SIG-M5 treated with dmso at 0.1 percent for 504 hours (cell line): ENCODE measurements at regions not wholly inside any gene's neighbourhood (a gene's known extent, or its start where the extent isn't known, plus 50 kb on each side); places are given as distances from the start of the nearest gene placed in this dataset.

Experiments used
- DNase-seq: peaks from one replicate; lab custom pipeline; 2025; ENCODE audit not compliant: unreplicated experiment; lab: John Stamatoyannopoulos, UW

GRCh38 chr13:79834876-79835275 is 353.9 kb downstream of the NDFIP2 start:
- DNase-seq: no peak

DNA sequence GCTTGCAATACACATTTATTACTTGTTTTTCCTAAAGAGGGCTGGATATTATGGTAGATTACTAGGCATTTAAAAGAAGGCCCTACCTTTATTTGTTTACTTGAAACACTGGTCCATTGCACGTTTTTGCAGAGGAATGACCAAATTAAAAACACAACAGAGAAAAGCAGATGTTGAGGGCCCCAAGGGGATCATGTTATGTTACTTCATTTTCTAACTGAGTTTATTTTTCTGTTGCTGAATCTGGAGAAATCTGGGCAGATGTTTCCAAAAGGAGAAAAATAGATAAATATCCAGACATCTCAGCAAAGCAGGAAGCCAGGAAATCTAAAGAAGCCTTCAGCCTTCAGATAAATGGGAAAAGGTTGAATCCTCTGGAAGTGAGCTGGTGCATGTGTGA is 353.0 kb downstream of the NDFIP2 start:
- DNase-seq: no peak

GRCh38 chr13:79831556-79831955 is 350.6 kb downstream of the NDFIP2 start:
- no peak for DNase-seq

- DNase-seq: no peak
These were observed 350.0 kb downstream of the NDFIP2 start for GRCh38 chr13:79830945-79831344.

- no peak for DNase-seq
These were observed 349.5 kb downstream of the NDFIP2 start for GRCh38 chr13:79830426-79830825.

DNA sequence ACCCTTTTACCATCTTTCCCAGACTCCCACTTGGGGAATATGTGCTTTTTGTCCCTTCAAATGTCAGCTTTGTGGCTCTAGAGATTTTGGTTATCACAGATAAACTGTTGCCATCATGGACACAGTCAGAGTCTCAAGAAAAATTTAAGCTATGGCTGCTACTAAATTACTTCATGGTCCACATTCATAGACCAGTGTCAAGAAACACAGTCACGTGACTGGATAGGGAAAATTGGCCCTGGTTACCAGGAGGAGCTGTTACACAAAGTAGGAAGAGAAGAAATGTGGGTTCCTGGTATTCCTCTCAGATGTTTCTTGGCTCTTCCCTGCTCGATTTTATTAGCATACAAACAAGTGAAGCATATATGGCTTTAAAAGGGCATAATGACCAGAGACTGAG is 348.9 kb downstream of the NDFIP2 start:
- DNase-seq: no peak

DNA sequence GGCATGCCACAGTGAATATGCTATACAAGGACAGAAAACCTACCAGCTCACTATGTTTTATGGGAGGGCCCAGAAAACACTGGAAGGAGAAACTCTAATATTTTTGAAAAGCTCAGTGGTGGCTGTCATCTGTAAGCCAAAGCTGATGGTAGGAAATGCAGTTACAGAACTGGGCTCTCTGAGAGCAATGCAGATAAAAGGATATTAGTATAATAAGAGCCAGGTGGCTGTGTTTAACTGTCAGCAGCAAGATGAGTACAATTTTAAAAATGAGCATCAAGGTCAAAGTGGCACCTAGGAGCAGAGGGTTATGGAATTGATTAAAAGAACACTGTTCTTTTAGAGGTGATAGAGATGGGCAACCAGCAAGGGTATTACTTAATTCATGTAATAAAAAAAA is 345.0 kb downstream of the NDFIP2 start:
- no peak for DNase-seq

GRCh38 chr13:79815041-79815440 is 334.1 kb downstream of the NDFIP2 start:
- no peak for DNase-seq

GRCh38 chr13:79812070-79812850 is 331.3 kb downstream of the NDFIP2 start:
- peak; percentile 84 for DNase-seq

DNA sequence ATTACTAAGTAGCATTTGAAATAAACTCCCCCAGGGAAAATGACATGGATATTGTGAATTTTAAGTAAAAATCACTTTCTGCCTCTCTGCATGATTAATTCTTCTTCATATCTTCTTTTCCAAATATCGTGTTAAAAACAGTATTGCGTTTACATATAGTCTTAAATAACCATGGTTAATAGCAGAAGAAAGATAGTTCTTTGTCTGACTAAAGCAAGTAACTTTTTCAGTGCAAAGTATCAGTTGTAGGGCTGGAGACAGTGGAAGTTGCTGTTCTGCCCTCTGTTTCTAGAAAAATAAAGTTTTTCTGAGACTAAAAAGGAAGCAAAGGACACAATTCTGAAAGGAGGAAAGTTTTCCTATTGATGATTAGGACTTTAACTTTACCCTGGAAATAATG is 330.2 kb downstream of the NDFIP2 start:
- DNase-seq: no peak

GRCh38 chr13:79810669-79811068 is 329.7 kb downstream of the NDFIP2 start:
- no peak for DNase-seq

DNA sequence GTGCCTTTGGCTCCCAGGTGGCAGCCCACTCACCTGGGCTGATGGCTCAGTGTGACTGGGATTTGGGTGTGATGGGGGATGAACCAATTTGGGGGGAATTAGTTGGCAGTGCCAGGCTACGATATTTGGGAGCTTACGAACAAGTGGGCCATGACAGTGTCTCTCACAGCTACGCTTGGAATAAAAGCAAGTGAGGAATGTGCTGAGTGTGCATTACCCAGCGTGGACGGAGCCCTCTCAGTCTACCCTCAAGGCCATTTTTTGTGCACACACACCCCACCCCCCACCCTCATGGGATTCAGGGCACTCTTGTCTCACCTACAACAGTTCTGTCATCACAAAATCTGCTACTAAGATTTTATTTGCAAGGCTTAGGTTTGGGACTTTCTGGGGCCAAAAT is 329.1 kb downstream of the NDFIP2 start:
- DNase-seq: no peak

- no peak for DNase-seq
These were observed 327.5 kb downstream of the NDFIP2 start for GRCh38 chr13:79808475-79808874.

- DNase-seq: no peak
These were observed 326.6 kb downstream of the NDFIP2 start for GRCh38 chr13:79807554-79807953.

DNA sequence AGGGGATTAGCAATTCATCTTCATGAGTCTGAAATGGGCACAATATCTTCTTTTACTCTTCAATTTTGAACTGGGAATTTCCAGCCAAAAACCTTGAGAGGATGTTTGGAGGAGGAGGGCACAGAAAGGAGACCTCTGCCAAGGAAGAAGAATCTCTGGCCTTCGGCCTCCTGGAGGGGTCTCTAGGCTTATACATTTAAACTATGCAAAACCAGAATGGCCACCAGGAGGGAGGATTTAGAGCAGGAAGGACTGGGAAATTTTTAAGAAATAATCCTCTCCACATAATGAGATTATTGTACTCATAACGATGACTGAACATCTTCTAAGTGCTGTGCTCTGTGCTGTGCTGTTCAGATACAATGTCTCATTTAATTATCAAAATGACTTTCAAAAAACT is 325.9 kb downstream of the NDFIP2 start:
- DNase-seq: no peak

DNA sequence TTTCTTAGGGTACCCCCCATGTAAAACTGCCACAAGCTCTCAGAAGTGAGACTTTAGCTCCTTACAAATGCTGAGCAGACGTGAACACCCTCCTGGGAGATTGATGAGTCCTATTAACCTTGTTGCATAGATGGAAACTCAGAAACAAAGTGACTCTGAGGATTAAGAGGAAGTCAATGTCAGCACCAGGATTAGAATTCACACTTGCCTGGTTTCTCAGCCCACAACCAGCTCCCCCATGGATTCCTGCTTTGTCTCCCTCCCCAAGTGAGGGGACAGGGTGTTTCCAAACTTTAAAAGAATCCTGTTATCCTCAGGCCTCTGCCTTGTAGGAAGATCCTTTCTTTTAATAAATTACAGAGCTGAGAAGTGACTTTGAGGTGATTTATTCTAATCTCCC is 324.4 kb downstream of the NDFIP2 start:
- no peak for DNase-seq

GRCh38 chr13:79803989-79804388 is 323.0 kb downstream of the NDFIP2 start:
- DNase-seq: no peak

DNA sequence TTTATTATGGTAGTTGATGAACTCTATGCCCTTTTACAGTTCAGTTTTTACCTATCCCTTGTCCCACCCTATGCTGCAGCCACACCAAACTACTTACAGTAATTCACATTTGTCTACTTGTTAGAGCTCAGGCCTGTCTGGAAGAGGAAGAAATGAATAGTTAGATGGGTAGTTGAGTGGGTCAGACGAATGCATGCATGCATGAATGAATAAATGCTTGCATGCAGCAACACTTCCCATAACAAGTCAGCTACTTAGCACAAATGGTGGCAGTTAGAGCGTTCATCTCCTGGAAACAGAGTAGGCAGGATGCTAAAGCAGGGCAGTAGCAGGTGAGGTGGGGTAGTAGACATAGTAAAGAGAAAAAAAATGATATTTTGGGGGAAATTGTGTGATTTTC is 322.3 kb downstream of the NDFIP2 start:
- DNase-seq: no peak

DNA sequence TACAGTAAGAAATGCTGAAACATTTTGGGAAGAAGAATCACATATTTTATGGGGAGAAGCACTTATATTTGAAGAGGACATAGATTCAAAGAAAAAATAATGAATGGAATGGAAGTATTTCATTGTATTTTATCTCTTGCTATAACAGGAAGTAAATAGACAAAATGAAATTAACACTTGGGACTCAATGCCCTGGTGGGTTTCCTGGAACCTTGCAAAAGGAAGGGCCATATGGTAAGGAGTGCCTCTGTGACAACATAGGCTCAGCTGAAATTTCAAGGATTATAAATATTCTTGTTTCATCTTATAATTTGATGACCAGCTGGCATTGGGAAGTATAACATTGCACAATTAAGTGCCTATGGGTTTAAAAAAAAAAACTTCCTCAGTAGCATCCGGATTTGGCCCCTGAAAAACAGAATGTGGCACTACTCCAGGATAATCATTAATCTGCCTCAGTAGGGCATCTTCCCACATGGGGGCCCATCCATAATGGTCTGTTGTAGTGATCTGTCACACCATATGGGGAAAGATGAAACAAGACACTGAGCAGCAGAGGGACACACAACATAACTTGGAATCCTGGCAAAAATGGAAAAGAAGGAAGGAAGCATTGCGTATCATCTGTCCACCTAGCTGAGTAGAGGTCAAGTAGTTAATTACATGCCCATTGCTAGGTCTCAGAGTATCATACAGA is 321.6 kb downstream of the NDFIP2 start:
- DNase-seq: no peak

GRCh38 chr13:79799059-79799867 is 318.3 kb downstream of the NDFIP2 start:
- DNase-seq: no peak

DNA sequence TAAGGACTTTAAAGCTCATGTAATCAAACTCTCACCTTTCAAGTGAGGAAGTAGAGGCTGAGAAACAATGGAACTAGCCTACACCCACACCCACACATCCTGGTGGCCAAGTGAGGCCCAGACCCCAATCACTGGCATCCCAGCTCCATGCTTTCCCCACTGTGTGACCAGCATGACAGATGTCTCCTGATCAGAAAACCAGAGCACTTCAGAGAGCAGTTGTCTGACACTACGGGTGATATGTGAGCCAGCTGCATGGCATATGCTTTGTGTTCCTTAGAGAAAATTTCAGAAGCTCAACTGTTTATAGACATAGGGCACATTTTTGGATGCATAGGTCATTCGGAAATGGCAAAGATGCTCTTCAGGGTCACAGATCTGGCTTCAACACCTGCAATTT is 315.2 kb downstream of the NDFIP2 start:
- DNase-seq: no peak

GRCh38 chr13:79794931-79795330 is 314.0 kb downstream of the NDFIP2 start:
- no peak for DNase-seq
